HepG2 (cell line): ENCODE measurements at regions not wholly inside any gene's neighbourhood (a gene's known extent, or its start where the extent isn't known, plus 50 kb on each side); places are given as distances from the start of the nearest gene placed in this dataset.

ENCODE experiments used
- ATAC-seq: fragments of 200-7000 bp; cut with Tn5 transposase; 3 replicates; pipeline ENCODE4 v1.9.1; 2020; ENCODE audit warnings: mild to moderate bottlenecking, moderate library complexity
- BruUV-seq: library from RNA; stranded (reverse); fragments of 400-500 nt; replicated peaks from 2 replicates; lab custom pipeline; 2021; lab: Mats Ljungman, UMichigan
- CTCF ChIA-PET: fragments of 300-600 bp; formaldehyde crosslinking; extraction: SDS; loops from one replicate; lab custom pipeline; 2021; ENCODE audit warnings: low total read pairs, inconsistent platforms, low intra/inter-chr PET ratio; lab: Yijun Ruan, JAX
- POLR2A ChIA-PET: fragments of 350-600 bp; sonication (Branson Sonifier 250); formaldehyde crosslinking; loops from one replicate; lab custom pipeline; 2020; ENCODE audit warnings: antibody characterized with exemption, inconsistent platforms; lab: Yijun Ruan, JAX
- DNase-seq: peaks from one replicate; pipeline ENCODE4 v3.0.0-alpha.2; 2015; ENCODE audit warnings: low spot score
- FAIRE-seq: peaks from 3 replicates; lab custom pipeline; 2011; peaks lifted over from hg19 to GRCh38; lab: Jason Lieb, UNC
- H2AFZ ChIP-seq: one replicate; pipeline ENCODE4 v1.6.1; 2011; ENCODE audit warnings: low read length, inconsistent platforms
- H3K27ac ChIP-seq: fragments of 300-600 bp; 3 replicates; pipeline ENCODE4 v1.8.0; 2011; ENCODE audit warnings: mixed run types, mild to moderate bottlenecking, mixed read lengths, low read length, inconsistent platforms; ENCODE audit not compliant: insufficient read depth; ENCODE audit errors: extremely low read length
- H3K27me3 ChIP-seq, 2 experiments: fragments of 200-600 bp in 1 of 2; 2 replicates in 1 of 2; 3 replicates in 1 of 2; pipeline versions ENCODE4 v1.6.0 to v1.8.0; 2011; ENCODE audit warnings: low read length in 2 of 2, mild to moderate bottlenecking in 2 of 2, moderate library complexity in 2 of 2, inconsistent platforms in 1 of 2; ENCODE audit not compliant: insufficient read depth in 2 of 2, control insufficient read depth in 1 of 2
- H3K36me3 ChIP-seq, 2 experiments: fragments of 200-600 bp in 1 of 2; replicated peaks in 1 of 2; 2 replicates in 1 of 2; 3 replicates in 1 of 2; pipeline versions ENCODE4 v1.5.1 to v1.8.0; 2011; ENCODE audit warnings: low read length in 2 of 2, inconsistent platforms in 1 of 2; ENCODE audit not compliant: insufficient read depth in 2 of 2, control insufficient read depth in 1 of 2
- H3K4me1 ChIP-seq: 2 replicates; pipeline ENCODE4 v1.5.1; 2012; ENCODE audit warnings: low read length, inconsistent platforms; ENCODE audit not compliant: insufficient read depth
- H3K4me2 ChIP-seq: 2 replicates; pipeline ENCODE4 v1.6.0; 2011; ENCODE audit warnings: low read depth, low read length, inconsistent platforms
- H3K4me3 ChIP-seq, 3 experiments: fragments of 200-600 bp in 1 of 3; sonication (generic), shearing (Covaris generic) in 1 of 3; replicated peaks in 1 of 3; 2 replicates each; pipeline ENCODE4 v1.5.1; 2011 to 2016; ENCODE audit warnings: low read length in 3 of 3, inconsistent platforms in 2 of 3, low read depth in 2 of 3, mild to moderate bottlenecking in 2 of 3, control low read depth in 1 of 3, mixed read lengths in 1 of 3; ENCODE audit not compliant: insufficient read depth in 1 of 3
- H3K79me2 ChIP-seq: one replicate; pipeline ENCODE4 v1.6.1; 2011; ENCODE audit warnings: low read length, inconsistent platforms; ENCODE audit not compliant: insufficient read depth
- H3K9ac ChIP-seq: 2 replicates; pipeline ENCODE4 v1.6.0; 2011; ENCODE audit warnings: mild to moderate bottlenecking, low read depth, low read length, inconsistent platforms; ENCODE audit not compliant: insufficient read depth
- H3K9me3 ChIP-seq: 2 replicates; pipeline ENCODE4 v1.5.1; 2012; ENCODE audit warnings: mild to moderate bottlenecking, low read length
- H4K20me1 ChIP-seq: 2 replicates; pipeline ENCODE4 v1.6.0; 2011; ENCODE audit warnings: inconsistent platforms, mild to moderate bottlenecking, low read length, moderate library complexity; ENCODE audit not compliant: insufficient read depth
- ATM ChIP-seq: fragments of 450-650 bp; IDR thresholded peaks from 2 replicates; pipeline ENCODE4 v1.7.1; 2017; ENCODE audit warnings: mild to moderate bottlenecking, borderline replicate concordance
- ETV5 ChIP-seq: IDR thresholded peaks from 2 replicates; pipeline ENCODE4 v1.6.1; 2018; ENCODE audit warnings: missing biosample characterization, missing genetic modification reagents, inconsistent platforms, borderline replicate concordance
- FOSL1 ChIP-seq: sonication (generic); formaldehyde crosslinking; IDR thresholded peaks from 2 replicates; pipeline ENCODE4 v1.9.0; 2021; ENCODE audit warnings: missing genetic modification reagents, borderline replicate concordance
- HES4 ChIP-seq: sonication (generic); formaldehyde crosslinking; IDR thresholded peaks from 2 replicates; pipeline ENCODE4 v1.9.0; 2021; ENCODE audit warnings: mild to moderate bottlenecking, missing genetic modification reagents, borderline replicate concordance
- IKZF1 ChIP-seq: fragments of 450-650 bp; IDR thresholded peaks from 2 replicates; pipeline ENCODE4 v1.7.1; 2016
- MYPOP ChIP-seq: sonication (generic); formaldehyde crosslinking; IDR thresholded peaks from 2 replicates; pipeline ENCODE4 v1.8.1; 2023; ENCODE audit warnings: mild to moderate bottlenecking, moderate library complexity, missing genetic modification reagents
- MZF1 ChIP-seq: sonication (generic); formaldehyde crosslinking; IDR thresholded peaks from 2 replicates; pipeline ENCODE4 v1.8.1; 2023; ENCODE audit warnings: mild to moderate bottlenecking, missing genetic modification reagents, borderline replicate concordance
- NFKBIZ ChIP-seq: IDR thresholded peaks from 2 replicates; pipeline ENCODE4 v1.6.1; 2018; ENCODE audit warnings: missing genetic modification reagents, missing compliant biosample characterization
- RBM22 ChIP-seq: fragments of 200-400 bp; formaldehyde crosslinking; optimal IDR thresholded peaks from 2 replicates; pipeline ENCODE3; 2017; ENCODE audit warnings: mild to moderate bottlenecking, low read length, moderate library complexity
- RFX1 ChIP-seq: fragments of 450-650 bp; IDR thresholded peaks from 2 replicates; pipeline ENCODE4 v1.6.1; 2017
- SNAI1 ChIP-seq: sonication (generic); formaldehyde crosslinking; IDR thresholded peaks from 2 replicates; pipeline ENCODE4 v1.5.0; 2020; ENCODE audit warnings: mild to moderate bottlenecking, missing genetic modification reagents, borderline replicate concordance
- YEATS2 ChIP-seq: sonication (generic); formaldehyde crosslinking; IDR thresholded peaks from 2 replicates; pipeline ENCODE4 v1.4.0; 2020; ENCODE audit warnings: missing genetic modification reagents, borderline replicate concordance
- ZNF142 ChIP-seq: sonication (generic); formaldehyde crosslinking; IDR thresholded peaks from 2 replicates; pipeline ENCODE4 v1.4.0; 2020; ENCODE audit warnings: missing genetic modification reagents
- ZSCAN21 ChIP-seq: sonication (generic); formaldehyde crosslinking; IDR thresholded peaks from 2 replicates; pipeline ENCODE4 v1.8.0; 2022; ENCODE audit warnings: mild to moderate bottlenecking, missing genetic modification reagents, moderate library complexity, borderline replicate concordance
- WGBS: methylation state at CpG from one replicate; pipeline ENCODE4 v1.1.6; 2017; ENCODE audit warnings: low lambda C conversion rate; 5-methylcytosine and 5-hydroxymethylcytosine counted together
- in situ Hi-C: cut with HindIII; loops from 2 replicates; pipeline ENCODE4 v1.10.0; 2017; ENCODE audit warnings: low pct_unique_long_range_greater_than_20kb; ENCODE audit not compliant: extremely low pct_ligation_motif_present
- intact Hi-C: fragments of 100-400 bp; cut with micrococcal nuclease; formaldehyde crosslinking; loops from one replicate; pipeline ENCODE4 v1.10.0; 2022; ENCODE audit not compliant: unreplicated experiment

GRCh38 chr18:41347057-41347456, 608.0 kb upstream of the PIK3C3 start:
- H3K79me2 ChIP-seq, result no peaks in the 10 kb centered on the region
- intact Hi-C loops, result no loop called here
- H3K9me3 ChIP-seq, result no peaks in the 10 kb centered on the region
- TF ChIP-seq IKZF1, result no peak
- no peak for TF ChIP-seq SNAI1 (CRISPR knock-in tag)
- TF ChIP-seq YEATS2 (CRISPR knock-in tag), result no peak
- no peak for TF ChIP-seq NFKBIZ (CRISPR knock-in tag)
- TF ChIP-seq ZSCAN21 (CRISPR knock-in tag), result no peak
- no peak for TF ChIP-seq MZF1 (CRISPR knock-in tag)
- TF ChIP-seq MYPOP, result no peak
- no peak for TF ChIP-seq RFX1
- H2AFZ ChIP-seq, result no peak overlapping the region
- H3K27ac ChIP-seq, result no peak overlapping the region
- ChIA-PET CTCF (no interaction called here), POLR2A (no interaction called here)
- no TSS peak for BruUV-seq
- 19% methylated on average over 3 of the region's 3 CpGs for WGBS
- FAIRE-seq (no peak), ATAC-seq (no peak), DNase-seq (no peak)
- no peak overlapping the region for H3K4me2 ChIP-seq
- H4K20me1 ChIP-seq, result no peaks in the 10 kb centered on the region
- no peak overlapping the region for H3K9ac ChIP-seq
- no peaks in the 10 kb centered on the region for H3K27me3 ChIP-seq
- no peak overlapping the region for H3K4me3 ChIP-seq
- H3K36me3 ChIP-seq, result no peaks in the 10 kb centered on the region
- H3K4me1 ChIP-seq, result peaks cover 8% of the 10 kb centered on the region; the same call in 1 of the 2 replicates
- in situ Hi-C loops, result no loop called here

GRCh38 chr18:41343808-41344207, 611.2 kb upstream of the PIK3C3 start:
- H3K9ac ChIP-seq, result no peak overlapping the region
- H3K4me1 ChIP-seq, result no peaks in the 10 kb centered on the region
- no TSS peak for BruUV-seq
- no peak overlapping the region for H3K4me2 ChIP-seq
- DNase-seq (no peak), ATAC-seq (no peak), FAIRE-seq (no peak)
- no peak overlapping the region for H3K27ac ChIP-seq
- no peaks in the 10 kb centered on the region for H3K27me3 ChIP-seq
- intact Hi-C loops (no loop called here), in situ Hi-C loops (no loop called here)
- no peak overlapping the region for H3K4me3 ChIP-seq
- CTCF ChIA-PET, result no interaction called here
- POLR2A ChIA-PET, result no interaction called here
- 8% methylated on average over 4 of the region's 4 CpGs for WGBS
- H3K36me3 ChIP-seq, result no peaks in the 10 kb centered on the region
- H3K79me2 ChIP-seq, result no peaks in the 10 kb centered on the region
- no peaks in the 10 kb centered on the region for H4K20me1 ChIP-seq
- no peaks in the 10 kb centered on the region for H3K9me3 ChIP-seq
- no peak overlapping the region for H2AFZ ChIP-seq
- no peak for TF ChIP-seq ZNF142
- TF ChIP-seq RBM22, result no peak
- no peak for TF ChIP-seq HES4 (CRISPR knock-in tag)
- TF ChIP-seq FOSL1 (CRISPR knock-in tag), result no peak
- no peak for TF ChIP-seq ETV5
- no peak for TF ChIP-seq ATM
